RWPE2 (cell line): ENCODE measurements at regions not wholly inside any gene's neighbourhood (a gene's known extent, or its start where the extent isn't known, plus 50 kb on each side); places are given as distances from the start of the nearest gene placed in this dataset.
A peak's percentile ranks its signal among the peaks of the same experiment; 100 is the strongest.

ENCODE experiments used
- ATAC-seq: fragments of 200-7000 bp; cut with Tn5 transposase; 3 replicates; pipeline ENCODE4 v1.9.1; 2021; ENCODE audit warnings: low read depth
- DNase-seq: peaks from one replicate; pipeline ENCODE4 v3.0.0-alpha.2; 2020; ENCODE audit warnings: low spot score
- H3K27ac ChIP-seq: fragments of 450-650 bp; 2 replicates; pipeline ENCODE4 v1.5.1; 2017; ENCODE audit warnings: mild to moderate bottlenecking; ENCODE audit not compliant: poor library complexity, severe bottlenecking
- H3K27me3 ChIP-seq: fragments of 250-450 bp; sonication (Bioruptor Pico); 2 replicates; pipeline ENCODE4 v1.5.1; 2021; ENCODE audit warnings: mild to moderate bottlenecking, moderate library complexity; ENCODE audit not compliant: insufficient read depth, poor library complexity, severe bottlenecking
- H3K36me3 ChIP-seq: fragments of 250-450 bp; sonication (Bioruptor Pico); 2 replicates; pipeline ENCODE4 v1.5.1; 2020; ENCODE audit warnings: low read depth, mild to moderate bottlenecking, moderate library complexity
- H3K4me1 ChIP-seq: fragments of 250-450 bp; sonication (Bioruptor Pico); 2 replicates; pipeline ENCODE4 v1.5.1; 2021; ENCODE audit warnings: mild to moderate bottlenecking, moderate library complexity; ENCODE audit not compliant: insufficient read depth, poor library complexity, severe bottlenecking
- H3K4me3 ChIP-seq: fragments of 250-450 bp; sonication (Bioruptor Pico); 2 replicates; pipeline ENCODE4 v1.5.1; 2021; ENCODE audit warnings: mild to moderate bottlenecking, moderate library complexity; ENCODE audit not compliant: severe bottlenecking
- H3K9me3 ChIP-seq: fragments of 250-450 bp; sonication (Bioruptor Pico); 2 replicates; pipeline ENCODE4 v1.5.1; 2021; ENCODE audit warnings: mild to moderate bottlenecking, moderate library complexity; ENCODE audit not compliant: severe bottlenecking
- CTCF ChIP-seq: fragments of 450-650 bp; IDR thresholded peaks from one replicate; pipeline ENCODE4 v1.5.1; 2017; ENCODE audit warnings: mild to moderate bottlenecking, moderate library complexity; ENCODE audit not compliant: poor library complexity, severe bottlenecking

- Histone ChIP-seq H3K27ac (no peak overlapping the region), H3K9me3 (no peaks in the 10 kb centered on the region), H3K36me3 (no peaks in the 10 kb centered on the region), H3K27me3 (no peaks in the 10 kb centered on the region), H3K4me1 (no peaks in the 10 kb centered on the region), H3K4me3 (no peak overlapping the region)
- DNase-seq (no peak), ATAC-seq (no peak)
- TF ChIP-seq CTCF = peak; percentile 11
Measured at GRCh38 chr20:39658662-39659409, 696.7 kb downstream of the DHX35 start.

DNA sequence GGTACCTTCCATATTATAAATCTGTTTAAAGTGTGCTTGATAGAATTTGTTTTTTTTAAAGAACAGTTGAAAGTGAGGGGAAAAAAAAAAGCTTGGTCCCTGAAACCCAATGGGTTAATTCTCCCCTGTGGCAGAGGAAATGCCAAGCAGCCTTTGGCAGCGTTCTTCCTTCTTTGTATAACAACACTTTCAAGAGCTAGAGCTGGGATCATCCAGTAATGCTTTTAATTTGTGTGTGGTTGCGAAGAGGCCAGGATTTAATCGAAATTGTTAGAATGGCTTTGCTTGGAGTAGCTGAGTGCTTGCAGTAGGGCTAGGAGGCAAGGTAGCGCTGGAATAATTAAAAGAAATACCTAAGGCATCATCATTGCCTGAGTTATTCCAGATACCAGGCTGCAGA is 692.0 kb downstream of the DHX35 start:
- Histone ChIP-seq H3K27ac (no peak overlapping the region), H3K4me1 (no peaks in the 10 kb centered on the region), H3K4me3 (no peak overlapping the region), H3K9me3 (no peaks in the 10 kb centered on the region), H3K27me3 (no peaks in the 10 kb centered on the region), H3K36me3 (no peaks in the 10 kb centered on the region)
- DNase-seq (no peak), ATAC-seq (no peak)
- no peak for TF ChIP-seq CTCF

DNA sequence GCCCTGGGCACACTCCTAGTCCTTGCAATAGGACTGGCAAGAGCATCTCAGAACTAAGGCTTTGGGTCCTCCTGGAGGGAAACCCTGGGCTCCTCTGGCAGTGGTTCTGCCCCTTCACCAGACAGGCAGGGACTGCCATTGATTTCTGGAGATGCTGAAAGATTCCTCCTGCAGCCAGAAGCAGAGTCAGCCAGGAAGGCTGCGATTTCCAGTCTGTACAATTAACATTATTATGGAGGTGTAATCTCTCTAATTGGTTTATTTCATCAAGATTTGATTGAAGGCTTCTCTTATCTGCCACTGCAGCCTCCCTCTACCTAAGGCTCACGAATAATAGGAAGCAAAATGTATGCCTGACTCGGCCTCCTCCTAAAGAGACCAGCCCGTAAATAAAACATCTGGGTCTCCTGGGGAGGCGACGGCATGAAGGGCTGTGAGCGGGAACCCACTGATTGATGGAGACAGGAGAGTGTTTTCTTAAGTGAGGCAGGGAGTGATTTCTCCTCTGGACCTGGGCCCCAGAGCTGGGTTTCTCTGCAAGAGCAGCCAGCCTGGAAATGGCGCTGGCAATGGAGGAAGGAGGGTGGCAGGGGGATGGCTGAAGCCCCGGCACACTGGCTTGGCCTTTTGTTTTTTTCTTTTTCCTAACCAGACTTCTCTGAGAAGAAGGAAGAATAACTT is 689.6 kb downstream of the DHX35 start:
- TF ChIP-seq CTCF = no peak
- Histone ChIP-seq H3K27me3 (no peaks in the 10 kb centered on the region), H3K9me3 (no peaks in the 10 kb centered on the region), H3K36me3 (no peaks in the 10 kb centered on the region), H3K27ac (no peak overlapping the region), H3K4me1 (no peaks in the 10 kb centered on the region), H3K4me3 (no peak overlapping the region)
- DNase-seq (no peak), ATAC-seq (no peak)

GRCh38 chr20:39646874-39647413 is 684.8 kb downstream of the DHX35 start:
- H3K4me1 ChIP-seq = no peaks in the 10 kb centered on the region
- H3K9me3 ChIP-seq = no peaks in the 10 kb centered on the region
- no peak overlapping the region for H3K4me3 ChIP-seq
- no peak for TF ChIP-seq CTCF
- no peak for DNase-seq
- no peak for ATAC-seq
- H3K36me3 ChIP-seq = no peaks in the 10 kb centered on the region
- no peaks in the 10 kb centered on the region for H3K27me3 ChIP-seq
- no peak overlapping the region for H3K27ac ChIP-seq
